MM.1S (cell line): ENCODE measurements at regions not wholly inside any gene's neighbourhood (a gene's known extent, or its start where the extent isn't known, plus 50 kb on each side); places are given as distances from the start of the nearest gene placed in this dataset.

Source experiments
- CTCF ChIP-seq: fragments of 300-600 bp; sonication (generic); IDR thresholded peaks from 2 replicates; pipeline ENCODE4 v1.5.1; 2016; ENCODE audit warnings: antibody characterized with exemption, low read length, mixed read lengths
- EZH2 ChIP-seq: fragments of 300-600 bp; sonication (generic); optimal IDR thresholded peaks from 2 replicates; pipeline ENCODE3; 2017; ENCODE audit warnings: low read depth, mild to moderate bottlenecking, antibody characterized with exemption, low read length, mixed read lengths

GRCh38 chrX:39774774-39775328 lies 322.9 kb downstream of the BCOR start:
- TF ChIP-seq CTCF (no peak), EZH2 (no peak)
